NCI-H146 treated with DMSO at 0.1 percent for 48 hours (cell line): ENCODE measurements at regions not wholly inside any gene's neighbourhood (a gene's known extent, or its start where the extent isn't known, plus 50 kb on each side); places are given as distances from the start of the nearest gene placed in this dataset.

Experiments used
- DNase-seq: peaks from one replicate; lab custom pipeline; 2025; ENCODE audit not compliant: unreplicated experiment; lab: John Stamatoyannopoulos, UW

- DNase-seq: no peak
These were observed 50.4 kb upstream of the GGTA1 start for GRCh38 chr9:121550041-121550440.

- peak; percentile 24 for DNase-seq
These were observed 51.2 kb upstream of the GGTA1 start for GRCh38 chr9:121550569-121551512.

- DNase-seq: no peak
These were observed 52.5 kb upstream of the GGTA1 start for GRCh38 chr9:121551985-121552753.

- DNase-seq: no peak
These were observed 56.4 kb upstream of the GGTA1 start for GRCh38 chr9:121556082-121556481.

- no peak for DNase-seq
These were observed 56.9 kb upstream of the GGTA1 start for GRCh38 chr9:121556580-121556979.

GRCh38 chr9:121557581-121558447, 58.2 kb upstream of the GGTA1 start:
- DNase-seq: no peak

- DNase-seq: no peak
These were observed 58.8 kb upstream of the GGTA1 start for GRCh38 chr9:121558473-121558872.

GRCh38 chr9:121559183-121559582, 59.5 kb upstream of the GGTA1 start:
- no peak for DNase-seq

- DNase-seq: no peak
These were observed 61.3 kb upstream of the GGTA1 start for GRCh38 chr9:121560921-121561320.

- DNase-seq: no peak
These were observed 62.0 kb upstream of the GGTA1 start for GRCh38 chr9:121561385-121562222.

GRCh38 chr9:121562301-121562700, 62.7 kb upstream of the GGTA1 start:
- no peak for DNase-seq

- DNase-seq: no peak
These were observed 63.8 kb upstream of the GGTA1 start for GRCh38 chr9:121563425-121563824.

- DNase-seq: no peak
These were observed 64.3 kb upstream of the GGTA1 start for GRCh38 chr9:121563881-121564460.

GRCh38 chr9:121564504-121565260, 65.0 kb upstream of the GGTA1 start:
- no peak for DNase-seq

- DNase-seq: no peak
These were observed 67.1 kb upstream of the GGTA1 start for GRCh38 chr9:121566481-121567465.

- no peak for DNase-seq
These were observed 68.1 kb upstream of the GGTA1 start for GRCh38 chr9:121567500-121568342.
